Caco-2 (cell line): ENCODE measurements at regions not wholly inside any gene's neighbourhood (a gene's known extent, or its start where the extent isn't known, plus 50 kb on each side); places are given as distances from the start of the nearest gene placed in this dataset.

Experiments used
- BruUV-seq: library from RNA; stranded (reverse); fragments of 400-500 nt; replicated peaks from 2 replicates; lab custom pipeline; 2021; lab: Mats Ljungman, UMichigan
- CTCF ChIA-PET: fragments of 300-600 bp; sonication (Branson Sonifier 250); formaldehyde crosslinking; loops from one replicate; lab custom pipeline; 2022; ENCODE audit warnings: antibody characterized with exemption; lab: Charles Lee
- POLR2A ChIA-PET: fragments of 300-600 bp; sonication (Branson Sonifier 250); formaldehyde crosslinking; loops from one replicate; lab custom pipeline; 2022; ENCODE audit warnings: antibody characterized with exemption; lab: Charles Lee
- DNase-seq, 2 experiments: peaks; one replicate each; pipeline versions ENCODE4 v3.0.0 to v3.0.0-alpha.2; 2020 to 2022
- H3K27me3 ChIP-seq: replicated peaks from 2 replicates; pipeline ENCODE4 v1.6.0; 2011; ENCODE audit warnings: low read length; ENCODE audit not compliant: control insufficient read depth, insufficient read depth
- H3K36me3 ChIP-seq: 2 replicates; pipeline ENCODE4 v1.5.1; 2011; ENCODE audit warnings: low read length; ENCODE audit not compliant: control insufficient read depth, insufficient read depth
- H3K4me1 ChIP-seq: fragments of 250-450 bp; sonication (Bioruptor Pico); 2 replicates; pipeline ENCODE4 v1.5.1; 2020; ENCODE audit warnings: mild to moderate bottlenecking
- H3K4me3 ChIP-seq: 2 replicates; pipeline ENCODE4 v1.5.1; 2011; ENCODE audit warnings: low read depth, mild to moderate bottlenecking, control low read depth, low read length
- H3K9me3 ChIP-seq: fragments of 250-450 bp; sonication (Bioruptor Pico); 2 replicates; pipeline ENCODE4 v1.5.1; 2020; ENCODE audit warnings: mild to moderate bottlenecking, moderate library complexity
- H3K27ac Mint-ChIP-seq: one replicate; pipeline ENCODE4 v1.8.0; 2022; ENCODE audit warnings: mixed read lengths; ENCODE audit not compliant: unreplicated experiment
- H3K27me3 Mint-ChIP-seq: one replicate; pipeline ENCODE4 v1.8.0; 2022; ENCODE audit warnings: mixed read lengths; ENCODE audit not compliant: insufficient read depth, unreplicated experiment
- H3K36me3 Mint-ChIP-seq: one replicate; pipeline ENCODE4 v1.8.0; 2022; ENCODE audit warnings: mild to moderate bottlenecking, mixed read lengths; ENCODE audit not compliant: insufficient read depth, unreplicated experiment
- H3K4me1 Mint-ChIP-seq: one replicate; pipeline ENCODE4 v1.8.0; 2022; ENCODE audit warnings: low read depth, mixed read lengths; ENCODE audit not compliant: unreplicated experiment
- H3K4me3 Mint-ChIP-seq: one replicate; pipeline ENCODE4 v1.8.0; 2022; ENCODE audit warnings: mild to moderate bottlenecking, moderate library complexity, mixed read lengths; ENCODE audit not compliant: unreplicated experiment
- H3K9me3 Mint-ChIP-seq: one replicate; pipeline ENCODE4 v1.8.0; 2022; ENCODE audit warnings: mixed read lengths; ENCODE audit not compliant: unreplicated experiment
- CTCF ChIP-seq, 2 experiments: fragments of 200-600 bp in 1 of 2; IDR thresholded peaks; 1 replicate in 1 of 2; 2 replicates in 1 of 2; pipeline versions ENCODE4 v1.5.1 to v1.8.0; 2011 to 2022; ENCODE audit warnings: antibody characterized with exemption in 1 of 2, control low read depth in 1 of 2, inconsistent platforms in 1 of 2, low read depth in 1 of 2, low read length in 1 of 2, mild to moderate bottlenecking in 1 of 2, moderate library complexity in 1 of 2; ENCODE audit not compliant: insufficient read depth in 1 of 2, severe bottlenecking in 1 of 2, unreplicated experiment in 1 of 2
- intact Hi-C: fragments of 100-400 bp; cut with micrococcal nuclease; formaldehyde crosslinking; loops from one replicate; pipeline ENCODE4 v1.10.0; 2022; ENCODE audit not compliant: unreplicated experiment

DNA sequence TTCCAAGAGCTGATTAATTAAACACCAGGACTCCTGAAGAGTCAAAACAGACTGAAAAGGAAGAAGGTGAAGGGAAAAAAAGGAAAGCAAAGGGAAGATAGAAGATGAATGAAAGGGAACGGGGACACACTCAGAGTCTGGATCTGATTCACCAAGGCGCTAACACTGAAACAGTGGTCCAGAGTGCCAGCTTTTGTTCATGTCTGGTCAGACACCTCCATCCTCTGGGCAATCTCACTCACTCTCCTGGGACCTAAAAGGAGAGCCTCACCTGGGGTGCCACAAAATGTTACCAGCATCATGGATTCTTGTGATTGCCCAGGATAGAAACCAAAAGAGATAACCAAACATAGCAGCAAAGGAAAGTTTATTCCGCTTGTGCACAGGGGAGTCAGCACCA is 120.3 kb upstream of the AFF2 start:
- no peak overlapping the region for H3K4me3 ChIP-seq
- H3K4me1 ChIP-seq = no peaks in the 10 kb centered on the region
- H3K36me3 ChIP-seq = no peaks in the 10 kb centered on the region
- CTCF ChIA-PET = no interaction called here
- no peaks in the 10 kb centered on the region for H3K9me3 Mint-ChIP-seq
- no peak for DNase-seq
- TF ChIP-seq CTCF (IDR thresholded peaks at IDR 0.05; ENCODE audit: insufficient read depth in 1 of 2, low read depth in 1 of 2, low read length in 1 of 2, severe bottlenecking in 1 of 2, unreplicated experiment in 1 of 2) = no peak
- H3K4me3 Mint-ChIP-seq = no peak overlapping the region
- POLR2A ChIA-PET = no interaction called here
- intact Hi-C loops = no loop called here
- BruUV-seq = no TSS peak
- H3K27me3 Mint-ChIP-seq = no peaks in the 10 kb centered on the region
- H3K4me1 Mint-ChIP-seq = no peaks in the 10 kb centered on the region
- no peak overlapping the region for H3K27ac Mint-ChIP-seq
- no peaks in the 10 kb centered on the region for H3K9me3 ChIP-seq
- H3K27me3 ChIP-seq = no peaks in the 10 kb centered on the region
- H3K36me3 Mint-ChIP-seq = no peaks in the 10 kb centered on the region

GRCh38 chrX:148380650-148381561 is 119.5 kb upstream of the AFF2 start:
- H3K4me1 Mint-ChIP-seq = no peaks in the 10 kb centered on the region
- no peaks in the 10 kb centered on the region for H3K9me3 ChIP-seq
- H3K4me3 ChIP-seq = no peak overlapping the region
- H3K36me3 ChIP-seq = no peaks in the 10 kb centered on the region
- CTCF ChIA-PET = no interaction called here
- no peak for DNase-seq
- POLR2A ChIA-PET = no interaction called here
- no peaks in the 10 kb centered on the region for H3K36me3 Mint-ChIP-seq
- TF ChIP-seq CTCF (IDR thresholded peaks at IDR 0.05; ENCODE audit: insufficient read depth in 1 of 2, low read depth in 1 of 2, low read length in 1 of 2, severe bottlenecking in 1 of 2, unreplicated experiment in 1 of 2) = no peak
- no peak overlapping the region for H3K4me3 Mint-ChIP-seq
- H3K9me3 Mint-ChIP-seq = no peaks in the 10 kb centered on the region
- H3K27ac Mint-ChIP-seq = no peak overlapping the region
- BruUV-seq = no TSS peak
- no peaks in the 10 kb centered on the region for H3K27me3 Mint-ChIP-seq
- no peaks in the 10 kb centered on the region for H3K4me1 ChIP-seq
- H3K27me3 ChIP-seq = no peaks in the 10 kb centered on the region
- intact Hi-C loops = no loop called here

- TF ChIP-seq CTCF (IDR thresholded peaks at IDR 0.05; ENCODE audit: insufficient read depth in 1 of 2, low read depth in 1 of 2, low read length in 1 of 2, severe bottlenecking in 1 of 2, unreplicated experiment in 1 of 2) = no peak
- no peak overlapping the region for H3K4me3 Mint-ChIP-seq
- no peaks in the 10 kb centered on the region for H3K36me3 ChIP-seq
- no peak overlapping the region for H3K27ac Mint-ChIP-seq
- H3K27me3 Mint-ChIP-seq = no peaks in the 10 kb centered on the region
- no peak overlapping the region for H3K4me3 ChIP-seq
- no peak for DNase-seq
- H3K9me3 ChIP-seq = no peaks in the 10 kb centered on the region
- BruUV-seq = no TSS peak
- intact Hi-C loops = no loop called here
- H3K4me1 ChIP-seq = no peaks in the 10 kb centered on the region
- ChIA-PET CTCF (no interaction called here), POLR2A (no interaction called here)
- no peaks in the 10 kb centered on the region for H3K4me1 Mint-ChIP-seq
- no peaks in the 10 kb centered on the region for H3K36me3 Mint-ChIP-seq
- H3K9me3 Mint-ChIP-seq = no peaks in the 10 kb centered on the region
- H3K27me3 ChIP-seq = no peaks in the 10 kb centered on the region
These were observed 118.8 kb upstream of the AFF2 start for GRCh38 chrX:148381603-148382002.
